K562 (cell line): ENCODE measurements at regions not wholly inside any gene's neighbourhood (a gene's known extent, or its start where the extent isn't known, plus 50 kb on each side); places are given as distances from the start of the nearest gene placed in this dataset.

Experiments used
- BCLAF1 ChIP-seq, 2 experiments: fragments of 450-650 bp in 1 of 2; IDR thresholded peaks; 2 replicates each; pipeline ENCODE4 v1.6.1; 2011 to 2017; ENCODE audit warnings: low read depth in 2 of 2, antibody characterized with exemption in 1 of 2, borderline replicate concordance in 1 of 2, low read length in 1 of 2, mild to moderate bottlenecking in 1 of 2, mixed read lengths in 1 of 2; ENCODE audit not compliant: control insufficient read depth in 1 of 2
- CBX1 ChIP-seq: sonication (generic); IDR thresholded peaks from 2 replicates; pipeline ENCODE4 v1.6.1; 2016; ENCODE audit warnings: antibody characterized with exemption, low read depth, mild to moderate bottlenecking
- CGGBP1 ChIP-seq: fragments of 250-450 bp; sonication (Bioruptor Pico); IDR thresholded peaks from 2 replicates; pipeline ENCODE4 v1.9.0; 2021; ENCODE audit warnings: mild to moderate bottlenecking
- COPS2 ChIP-seq: fragments of 450-650 bp; conservative IDR thresholded peaks from 2 replicates; pipeline ENCODE4 v1.6.1; 2016; ENCODE audit warnings: mild to moderate bottlenecking, moderate library complexity
- CTBP1 ChIP-seq: fragments of 450-650 bp; IDR thresholded peaks from 2 replicates; pipeline ENCODE4 v1.6.1; 2016; ENCODE audit warnings: borderline replicate concordance
- E2F3 ChIP-seq: fragments of 250-450 bp; sonication (Bioruptor Pico); IDR thresholded peaks from 2 replicates; pipeline ENCODE4 v1.4.0; 2020; ENCODE audit warnings: mild to moderate bottlenecking
- E4F1 ChIP-seq: fragments of 250-450 bp; sonication (Bioruptor Pico); IDR thresholded peaks from 2 replicates; pipeline ENCODE4 v1.5.0; 2021; ENCODE audit warnings: mild to moderate bottlenecking, borderline replicate concordance
- GATA2 ChIP-seq: sonication (generic); formaldehyde crosslinking; IDR thresholded peaks from 2 replicates; pipeline ENCODE4 v1.4.0; 2020; ENCODE audit warnings: mild to moderate bottlenecking, missing genetic modification reagents
- HDAC6 ChIP-seq: IDR thresholded peaks from 2 replicates; pipeline ENCODE4 v1.6.1; 2012; ENCODE audit warnings: low read depth, mild to moderate bottlenecking, control low read depth, inconsistent platforms, low read length, moderate library complexity
- MAFF ChIP-seq: IDR thresholded peaks from 2 replicates; pipeline ENCODE4 v1.6.1; 2012; ENCODE audit warnings: low read length, improper control_type of control experiment
- MCM3 ChIP-seq: fragments of 450-650 bp; IDR thresholded peaks from 2 replicates; pipeline ENCODE4 v1.6.1; 2016
- MITF ChIP-seq: IDR thresholded peaks from 2 replicates; pipeline ENCODE4 v1.6.1; 2014; ENCODE audit warnings: antibody characterized with exemption
- POLR2B ChIP-seq: fragments of 450-650 bp; IDR thresholded peaks from 2 replicates; pipeline ENCODE4 v1.6.1; 2018; ENCODE audit warnings: low read depth; ENCODE audit not compliant: partially characterized antibody
- RBM34 ChIP-seq: fragments of 200-400 bp; formaldehyde crosslinking; IDR thresholded peaks from 2 replicates; pipeline ENCODE4 v1.6.1; 2018; ENCODE audit warnings: low read length, borderline replicate concordance; ENCODE audit not compliant: insufficient read depth
- SAFB2 ChIP-seq: fragments of 200-400 bp; formaldehyde crosslinking; IDR thresholded peaks from 2 replicates; pipeline ENCODE4 v1.6.1; 2018; ENCODE audit warnings: borderline replicate concordance, low read length, low read depth, moderate library complexity; ENCODE audit not compliant: severe bottlenecking
- SOX6 ChIP-seq: fragments of 450-650 bp; IDR thresholded peaks from 2 replicates; pipeline ENCODE4 v1.6.1; 2014; ENCODE audit warnings: mild to moderate bottlenecking
- SUPT5H ChIP-seq: fragments of 450-650 bp; IDR thresholded peaks from 2 replicates; pipeline ENCODE4 v1.6.1; 2016
- TAL1 ChIP-seq: fragments of 450-650 bp; IDR thresholded peaks from 2 replicates; pipeline ENCODE4 v1.6.1; 2016; ENCODE audit warnings: mild to moderate bottlenecking
- XRCC3 ChIP-seq: fragments of 450-650 bp; IDR thresholded peaks from 2 replicates; pipeline ENCODE4 v1.6.1; 2017; ENCODE audit warnings: mild to moderate bottlenecking, moderate library complexity
- ZBTB2 ChIP-seq: fragments of 450-650 bp; IDR thresholded peaks from 2 replicates; pipeline ENCODE4 v1.6.1; 2016; ENCODE audit warnings: antibody characterized with exemption
- ZNF23 ChIP-seq: fragments of 250-450 bp; sonication (Bioruptor Pico); IDR thresholded peaks from 2 replicates; pipeline ENCODE4 v1.4.0; 2020; ENCODE audit warnings: mild to moderate bottlenecking
- ZNF507 ChIP-seq: conservative IDR thresholded peaks from 2 replicates; pipeline ENCODE4 v1.6.1; 2017; ENCODE audit warnings: missing genetic modification characterization, missing compliant biosample characterization
- ZNF644 ChIP-seq: fragments of 200-800 bp; sonication (Bioruptor generic); IDR thresholded peaks from 2 replicates; pipeline ENCODE4 v1.6.1; 2016; ENCODE audit warnings: low read depth, missing genetic modification characterization, missing compliant biosample characterization

GRCh38 chr3:193885832-193886231 lies 250.1 kb upstream of the HES1 start (continued):
- TF ChIP-seq COPS2: no peak
- TF ChIP-seq XRCC3: no peak
- TF ChIP-seq ZNF644 (tag): no peak
- TF ChIP-seq RBM34: no peak
- TF ChIP-seq MITF: no peak
- TF ChIP-seq HDAC6: no peak
- TF ChIP-seq ZBTB2: no peak
- no peak for TF ChIP-seq BCLAF1 (IDR thresholded peaks at IDR 0.05; ENCODE audit: borderline replicate concordance in 1 of 2, control insufficient read depth in 1 of 2, low read depth in 2 of 2, low read length in 1 of 2)
- TF ChIP-seq CTBP1: 0 out of 2 replicates have a peak, but pooled peaks have one; percentile 10
- no peak for TF ChIP-seq CBX1
- TF ChIP-seq TAL1: peak; percentile 34; the same call in 1 of the 2 replicates
- no peak for TF ChIP-seq MAFF
- no peak for TF ChIP-seq SAFB2
- TF ChIP-seq E2F3 (CRISPR knock-in tag): no peak
- no peak for TF ChIP-seq CGGBP1 (CRISPR knock-in tag)
- TF ChIP-seq GATA2 (CRISPR knock-in tag): no peak
- no peak for TF ChIP-seq SUPT5H
- no peak for TF ChIP-seq E4F1 (CRISPR knock-in tag)
- peak; percentile 28; the same call in 1 of the 2 replicates for TF ChIP-seq SOX6
- TF ChIP-seq MCM3: no peak
- no peak for TF ChIP-seq ZNF507
- TF ChIP-seq POLR2B: no peak
- TF ChIP-seq ZNF23 (CRISPR knock-in tag): no peak
